Astrocyte (in vitro differentiated cells and primary cell): ENCODE measurements at regions not wholly inside any gene's neighbourhood (a gene's known extent, or its start where the extent isn't known, plus 50 kb on each side); places are given as distances from the start of the nearest gene placed in this dataset.

Experiments
- DNase-seq: peaks from one replicate; pipeline ENCODE4 v3.0.0-alpha.2; 2010; ENCODE audit warnings: low read depth
- FAIRE-seq: peaks from 2 replicates; lab custom pipeline; 2011; peaks lifted over from hg19 to GRCh38; lab: Jason Lieb, UNC
- H2AFZ ChIP-seq: 2 replicates; pipeline ENCODE4 v1.6.0; 2012; ENCODE audit warnings: low read depth, low read length, inconsistent platforms
- H3K27ac ChIP-seq: 2 replicates; pipeline ENCODE4 v1.5.1; 2011; ENCODE audit warnings: low read depth, low read length, inconsistent platforms
- H3K27me3 ChIP-seq: 2 replicates; pipeline ENCODE4 v1.6.0; 2011; ENCODE audit warnings: low read length, inconsistent platforms; ENCODE audit not compliant: insufficient read depth
- H3K36me3 ChIP-seq: 2 replicates; pipeline ENCODE4 v1.5.1; 2011; ENCODE audit warnings: low read length, inconsistent platforms; ENCODE audit not compliant: insufficient read depth
- H3K4me1 ChIP-seq: 2 replicates; pipeline ENCODE4 v1.5.1; 2011; ENCODE audit warnings: low read length, inconsistent platforms; ENCODE audit not compliant: insufficient read depth
- H3K4me2 ChIP-seq: 2 replicates; pipeline ENCODE4 v1.6.0; 2012; ENCODE audit warnings: low read length, inconsistent platforms
- H3K4me3 ChIP-seq: 2 replicates; pipeline ENCODE4 v1.5.1; 2011; ENCODE audit warnings: low read depth, mild to moderate bottlenecking, low read length, inconsistent platforms; ENCODE audit not compliant: insufficient read depth
- H3K79me2 ChIP-seq: 2 replicates; pipeline ENCODE4 v1.6.0; 2012; ENCODE audit warnings: mild to moderate bottlenecking, low read length, inconsistent platforms; ENCODE audit not compliant: insufficient read depth
- H3K9ac ChIP-seq: 2 replicates; pipeline ENCODE4 v1.6.0; 2012; ENCODE audit warnings: mild to moderate bottlenecking, low read length, inconsistent platforms
- H3K9me3 ChIP-seq: 2 replicates; pipeline ENCODE4 v1.5.1; 2012; ENCODE audit warnings: low read depth, mild to moderate bottlenecking, low read length, inconsistent platforms; ENCODE audit not compliant: insufficient read depth
- H4K20me1 ChIP-seq: 2 replicates; pipeline ENCODE4 v1.6.0; 2012; ENCODE audit warnings: low read length, inconsistent platforms; ENCODE audit not compliant: insufficient read depth
- H3K27ac Mint-ChIP-seq: one replicate; pipeline ENCODE4 v1.8.0; 2021; ENCODE audit warnings: mild to moderate bottlenecking, mixed read lengths; ENCODE audit not compliant: unreplicated experiment
- H3K27me3 Mint-ChIP-seq: one replicate; pipeline ENCODE4 v1.8.0; 2021; ENCODE audit warnings: low read depth, mixed read lengths; ENCODE audit not compliant: unreplicated experiment
- H3K36me3 Mint-ChIP-seq: one replicate; pipeline ENCODE4 v1.8.0; 2021; ENCODE audit warnings: low read depth, mixed read lengths; ENCODE audit not compliant: unreplicated experiment
- H3K4me1 Mint-ChIP-seq: one replicate; pipeline ENCODE4 v1.8.0; 2021; ENCODE audit warnings: low read depth, mixed read lengths; ENCODE audit not compliant: unreplicated experiment
- H3K4me3 Mint-ChIP-seq: one replicate; pipeline ENCODE4 v1.8.0; 2021; ENCODE audit warnings: mild to moderate bottlenecking, moderate library complexity, mixed read lengths; ENCODE audit not compliant: unreplicated experiment
- H3K9me3 Mint-ChIP-seq: one replicate; pipeline ENCODE4 v1.8.0; 2021; ENCODE audit warnings: mild to moderate bottlenecking, mixed read lengths; ENCODE audit not compliant: unreplicated experiment
- CTCF ChIP-seq: IDR thresholded peaks from 2 replicates; pipeline ENCODE4 v1.5.1; 2011; ENCODE audit warnings: low read depth, mild to moderate bottlenecking, inconsistent platforms, low read length, moderate library complexity; ENCODE audit not compliant: insufficient read depth
- EZH2 ChIP-seq: IDR thresholded peaks from 2 replicates; pipeline ENCODE4 v1.6.1; 2012; ENCODE audit warnings: mild to moderate bottlenecking, low read length, inconsistent platforms; ENCODE audit not compliant: insufficient read depth

DNA sequence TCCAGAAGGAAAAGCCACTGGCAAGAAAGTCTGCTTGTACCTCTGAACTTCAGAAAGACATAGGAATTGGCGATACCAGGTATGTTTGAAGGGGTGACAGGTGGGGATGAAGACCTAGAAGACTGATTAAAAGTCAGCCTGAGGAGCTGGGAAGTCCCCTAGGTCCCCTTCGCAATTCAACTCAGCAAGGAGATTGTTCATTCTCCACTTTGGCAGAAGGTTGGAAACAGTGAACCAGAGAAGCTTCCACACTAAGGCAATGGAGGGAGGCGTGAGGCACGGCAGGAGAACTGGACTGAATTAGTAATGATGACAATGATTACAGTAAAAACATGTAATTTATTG, 240.3 kb upstream of the TMPO start:
- H3K27me3 Mint-ChIP-seq = no peaks in the 10 kb centered on the region
- H3K79me2 ChIP-seq = no peaks in the 10 kb centered on the region
- FAIRE-seq (no peak), DNase-seq (no peak)
- no peak overlapping the region for H3K27ac ChIP-seq
- no peaks in the 10 kb centered on the region for H3K4me1 Mint-ChIP-seq
- H3K4me1 ChIP-seq = no peaks in the 10 kb centered on the region
- no peaks in the 10 kb centered on the region for H4K20me1 ChIP-seq
- no peak overlapping the region for H3K27ac Mint-ChIP-seq
- H3K27me3 ChIP-seq = no peaks in the 10 kb centered on the region
- no peak overlapping the region for H3K4me2 ChIP-seq
- H3K36me3 ChIP-seq = no peaks in the 10 kb centered on the region
- no peak overlapping the region for H2AFZ ChIP-seq
- no peak overlapping the region for H3K4me3 ChIP-seq
- no peaks in the 10 kb centered on the region for H3K9me3 ChIP-seq
- peaks cover 1% of the 10 kb centered on the region for H3K9me3 Mint-ChIP-seq
- H3K4me3 Mint-ChIP-seq = no peak overlapping the region
- no peaks in the 10 kb centered on the region for H3K36me3 Mint-ChIP-seq
- TF ChIP-seq EZH2 (no peak), CTCF (no peak)
- no peak overlapping the region for H3K9ac ChIP-seq

GRCh38 chr12:98280152-98280551, 235.2 kb upstream of the TMPO start:
- H3K4me1 ChIP-seq = no peaks in the 10 kb centered on the region
- Mint-ChIP-seq H3K4me1 (no peaks in the 10 kb centered on the region), H3K36me3 (no peaks in the 10 kb centered on the region), H3K9me3 (no peaks in the 10 kb centered on the region), H3K27ac (no peak overlapping the region), H3K27me3 (no peaks in the 10 kb centered on the region), H3K4me3 (no peak overlapping the region)
- no peak overlapping the region for H3K27ac ChIP-seq
- H2AFZ ChIP-seq = no peak overlapping the region
- no peaks in the 10 kb centered on the region for H3K79me2 ChIP-seq
- no peaks in the 10 kb centered on the region for H3K27me3 ChIP-seq
- H3K4me3 ChIP-seq = no peak overlapping the region
- no peaks in the 10 kb centered on the region for H3K36me3 ChIP-seq
- H3K9ac ChIP-seq = no peak overlapping the region
- H3K4me2 ChIP-seq = no peak overlapping the region
- H3K9me3 ChIP-seq = no peaks in the 10 kb centered on the region
- no peaks in the 10 kb centered on the region for H4K20me1 ChIP-seq
- FAIRE-seq (no peak), DNase-seq (no peak)
- TF ChIP-seq EZH2 (no peak), CTCF (no peak)

GRCh38 chr12:98280621-98281020, 234.8 kb upstream of the TMPO start:
- Histone ChIP-seq H3K79me2 (no peaks in the 10 kb centered on the region), H4K20me1 (no peaks in the 10 kb centered on the region), H3K36me3 (no peaks in the 10 kb centered on the region), H3K4me1 (no peaks in the 10 kb centered on the region), H2AFZ (no peak overlapping the region), H3K9me3 (no peaks in the 10 kb centered on the region), H3K4me3 (no peak overlapping the region), H3K27me3 (no peaks in the 10 kb centered on the region), H3K27ac (no peak overlapping the region), H3K9ac (no peak overlapping the region), H3K4me2 (no peak overlapping the region)
- Mint-ChIP-seq H3K9me3 (no peaks in the 10 kb centered on the region), H3K4me3 (no peak overlapping the region), H3K27ac (no peak overlapping the region), H3K27me3 (no peaks in the 10 kb centered on the region), H3K4me1 (no peaks in the 10 kb centered on the region), H3K36me3 (no peaks in the 10 kb centered on the region)
- no peak for FAIRE-seq
- TF ChIP-seq CTCF = no peak
- no peak for TF ChIP-seq EZH2
- DNase-seq = no peak
